SH-SY5Y (cell line): ENCODE measurements at regions not wholly inside any gene's neighbourhood (a gene's known extent, or its start where the extent isn't known, plus 50 kb on each side); places are given as distances from the start of the nearest gene placed in this dataset.

ENCODE experiments used
- GATA2 ChIP-seq: IDR thresholded peaks from 2 replicates; pipeline ENCODE4 v1.6.1; 2011; ENCODE audit warnings: mild to moderate bottlenecking, low read depth, low read length
- GATA3 ChIP-seq: IDR thresholded peaks from 2 replicates; pipeline ENCODE4 v1.6.1; 2011; ENCODE audit warnings: low read depth, mild to moderate bottlenecking, low read length, moderate library complexity

DNA sequence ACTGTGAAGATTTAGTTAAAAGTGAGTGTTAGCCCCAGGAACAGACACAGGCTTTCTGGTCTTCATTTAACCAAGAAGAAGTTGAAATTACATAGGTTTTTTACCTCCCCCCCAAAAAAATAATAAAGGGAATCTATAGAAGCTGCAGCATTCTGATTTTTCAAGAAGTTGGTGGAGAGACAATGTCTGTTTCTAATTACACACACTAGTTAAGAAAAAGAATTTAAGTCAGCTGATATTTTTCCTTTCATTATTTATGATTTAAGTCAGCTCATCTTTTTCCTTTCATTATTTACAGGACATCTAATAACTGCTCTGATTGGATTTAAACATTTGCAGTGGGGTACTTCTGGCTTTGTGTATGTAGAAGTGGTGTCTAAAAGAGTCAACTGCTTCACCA is 201.4 kb upstream of the NRP1 start:
- TF ChIP-seq GATA3: no peak
- no peak for TF ChIP-seq GATA2
